Esophagus squamous epithelium (tissue), 5 donors: ENCODE measurements at regions not wholly inside any gene's neighbourhood (a gene's known extent, or its start where the extent isn't known, plus 50 kb on each side); places are given as distances from the start of the nearest gene placed in this dataset.

Source experiments
- DNase-seq: peaks from one replicate; lab custom pipeline; 2025; lab: John Stamatoyannopoulos, UW
- H3K27ac ChIP-seq, 4 donors: fragments of 200-600 bp; sonication (generic); one replicate each; pipeline ENCODE4 v1.5.1; 2016 to 2019; ENCODE audit warnings: mild to moderate bottlenecking in 1 of 4
- H3K27me3 ChIP-seq, 4 donors: fragments of 200-600 bp; sonication (generic); 1 replicate in 3 of 4; 2 replicates in 1 of 4; pipeline versions ENCODE4 v1.5.1 to v1.6.0; 2017 to 2021; ENCODE audit warnings: antibody characterized with exemption in 1 of 4
- H3K36me3 ChIP-seq, 3 donors: fragments of 200-600 bp; sonication (generic); one replicate each; pipeline ENCODE4 v1.5.1; 2016 to 2019
- H3K4me1 ChIP-seq, 3 donors: fragments of 200-600 bp; sonication (generic); one replicate each; pipeline ENCODE4 v1.5.1; 2017 to 2019
- H3K4me3 ChIP-seq, 4 donors: fragments of 200-600 bp; sonication (generic); 1 replicate in 3 of 4; 2 replicates in 1 of 4; pipeline ENCODE4 v1.5.1; 2016 to 2019; ENCODE audit warnings: mild to moderate bottlenecking in 2 of 4, moderate library complexity in 1 of 4
- H3K9me3 ChIP-seq, 3 donors: fragments of 200-600 bp; sonication (generic); one replicate each; pipeline ENCODE4 v1.5.1; 2016 to 2019
- POLR2A ChIP-seq, 4 donors: fragments of 450-650 bp; IDR thresholded peaks; one replicate each; pipeline ENCODE4 v1.6.1; 2017; ENCODE audit warnings: antibody characterized with exemption in 4 of 4, mild to moderate bottlenecking in 4 of 4, moderate library complexity in 3 of 4
- WGBS, 2 donors: methylation state at CpG; one replicate each; pipeline ENCODE4 v1.1.5; 2018; 5-methylcytosine and 5-hydroxymethylcytosine counted together
- intact Hi-C: fragments of 100-400 bp; cut with DNase I; formaldehyde crosslinking; loops from one replicate; pipeline ENCODE4 v1.15.0; 2022
- TF ChIP-seq, protein P1 (sequence below), 6 experiments: fragments of 450-650 bp in 4 of 6; fragments of 200-600 bp in 2 of 6; sonication (generic) in 2 of 6; IDR thresholded peaks; one replicate each; pipeline ENCODE4 v1.5.1; 2016 to 2019; ENCODE audit warnings: antibody characterized with exemption in 6 of 6, mild to moderate bottlenecking in 4 of 6, moderate library complexity in 4 of 6
- donor health status: DM: yes; HTN: yes; CAD: no.

DNA sequence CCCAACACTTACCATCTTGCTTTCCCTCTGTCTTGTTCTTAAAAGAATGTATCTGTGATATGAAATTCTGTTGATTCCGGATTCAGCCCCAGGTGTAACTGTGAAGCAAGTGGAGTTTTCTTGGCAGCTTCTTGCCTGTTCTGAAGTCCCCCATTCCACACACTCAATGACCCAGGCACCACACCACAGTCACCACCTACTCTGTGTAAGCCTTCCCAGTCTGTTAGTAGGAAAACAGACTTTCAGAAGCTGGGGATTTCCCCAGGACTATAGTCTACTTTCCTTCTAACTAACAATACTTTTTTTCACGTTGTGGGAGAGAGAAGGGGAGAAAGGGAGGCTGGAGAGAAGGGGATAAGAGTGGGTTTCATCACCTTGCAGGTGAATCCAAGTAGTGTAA is 299.1 kb upstream of the PROX1 start:
- no peak for TF ChIP-seq POLR2A (IDR thresholded peaks at IDR 0.05)
- TF ChIP-seq, protein P1, sequence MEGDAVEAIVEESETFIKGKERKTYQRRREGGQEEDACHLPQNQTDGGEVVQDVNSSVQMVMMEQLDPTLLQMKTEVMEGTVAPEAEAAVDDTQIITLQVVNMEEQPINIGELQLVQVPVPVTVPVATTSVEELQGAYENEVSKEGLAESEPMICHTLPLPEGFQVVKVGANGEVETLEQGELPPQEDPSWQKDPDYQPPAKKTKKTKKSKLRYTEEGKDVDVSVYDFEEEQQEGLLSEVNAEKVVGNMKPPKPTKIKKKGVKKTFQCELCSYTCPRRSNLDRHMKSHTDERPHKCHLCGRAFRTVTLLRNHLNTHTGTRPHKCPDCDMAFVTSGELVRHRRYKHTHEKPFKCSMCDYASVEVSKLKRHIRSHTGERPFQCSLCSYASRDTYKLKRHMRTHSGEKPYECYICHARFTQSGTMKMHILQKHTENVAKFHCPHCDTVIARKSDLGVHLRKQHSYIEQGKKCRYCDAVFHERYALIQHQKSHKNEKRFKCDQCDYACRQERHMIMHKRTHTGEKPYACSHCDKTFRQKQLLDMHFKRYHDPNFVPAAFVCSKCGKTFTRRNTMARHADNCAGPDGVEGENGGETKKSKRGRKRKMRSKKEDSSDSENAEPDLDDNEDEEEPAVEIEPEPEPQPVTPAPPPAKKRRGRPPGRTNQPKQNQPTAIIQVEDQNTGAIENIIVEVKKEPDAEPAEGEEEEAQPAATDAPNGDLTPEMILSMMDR (IDR thresholded peaks at IDR 0.05), result no peak
- intact Hi-C loops, result no loop called here

GRCh38 chr1:213689260-213689659 is 298.5 kb upstream of the PROX1 start:
- intact Hi-C loops, result no loop called here
- Histone ChIP-seq H3K27me3 (no peaks in the 10 kb centered on the region), H3K4me1 (peaks cover 0 to 28% (median 10%) of the 10 kb centered on the region in 3 donors), H3K4me3 (peak overlapping the region in 1 of 4 donors; percentile 7), H3K9me3 (no peaks in the 10 kb centered on the region), H3K27ac (peak overlapping the region; percentile 34 to 63 (median 55)), H3K36me3 (no peaks in the 10 kb centered on the region)
- TF ChIP-seq, protein P1 (IDR thresholded peaks at IDR 0.05), result no peak
- TF ChIP-seq POLR2A (IDR thresholded peaks at IDR 0.05), result no peak
- WGBS, 2 donors, result 25 to 35% methylated on average over 3 of the region's 3 CpGs
- DNase-seq, result no peak

More for the DNA sequence above, 299.1 kb upstream of the PROX1 start:
- DNase-seq, result no peak
- peak overlapping the region in 1 of 4 donors; percentile 7 for H3K4me3 ChIP-seq
- no peaks in the 10 kb centered on the region for H3K36me3 ChIP-seq
- 25 to 45% methylated on average over 2 of the region's 2 CpGs for WGBS, 2 donors
- no peaks in the 10 kb centered on the region for H3K27me3 ChIP-seq
- no peaks in the 10 kb centered on the region for H3K9me3 ChIP-seq
- peak overlapping the region; percentile 17 to 63 (median 55) for H3K27ac ChIP-seq
- H3K4me1 ChIP-seq, result peaks cover 0 to 28% (median 10%) of the 10 kb centered on the region in 3 donors

- no peaks in the 10 kb centered on the region for H3K9me3 ChIP-seq
- TF ChIP-seq, protein P1 (IDR thresholded peaks at IDR 0.05), result no peak
- no peak for TF ChIP-seq POLR2A (IDR thresholded peaks at IDR 0.05)
- intact Hi-C loops, result no loop called here
- H3K36me3 ChIP-seq, result no peaks in the 10 kb centered on the region
- H3K27me3 ChIP-seq, result no peaks in the 10 kb centered on the region
- H3K27ac ChIP-seq, result peak overlapping the region in 1 of 4 donors; percentile 63
- no peak overlapping the region for H3K4me3 ChIP-seq
- WGBS, 2 donors, result 0 to 64% methylated on average over 1 of the region's 1 CpG
- no peak for DNase-seq
- peaks cover 0 to 28% (median 10%) of the 10 kb centered on the region in 3 donors for H3K4me1 ChIP-seq
Measured at GRCh38 chr1:213690341-213690917, 297.3 kb upstream of the PROX1 start.

- intact Hi-C loops, result no loop called here
- Histone ChIP-seq H3K36me3 (no peaks in the 10 kb centered on the region), H3K4me1 (peaks cover 0 to 15% (median 5%) of the 10 kb centered on the region in 3 donors), H3K9me3 (no peaks in the 10 kb centered on the region), H3K27me3 (no peaks in the 10 kb centered on the region), H3K4me3 (no peak overlapping the region), H3K27ac (no peak overlapping the region)
- TF ChIP-seq, protein P1 (IDR thresholded peaks at IDR 0.05), result no peak
- no peak for TF ChIP-seq POLR2A (IDR thresholded peaks at IDR 0.05)
- 74 to 77% methylated on average over 4 of the region's 4 CpGs for WGBS, 2 donors
- no peak for DNase-seq
Measured at GRCh38 chr1:213692321-213692720, 295.5 kb upstream of the PROX1 start.

- H3K36me3 ChIP-seq, result no peaks in the 10 kb centered on the region
- no peaks in the 10 kb centered on the region for H3K27me3 ChIP-seq
- H3K4me1 ChIP-seq, result peaks cover 0 to 13% (median 5%) of the 10 kb centered on the region in 3 donors
- DNase-seq, result no peak
- H3K9me3 ChIP-seq, result no peaks in the 10 kb centered on the region
- no peak overlapping the region for H3K27ac ChIP-seq
- 42 to 57% methylated on average over 4 of the region's 4 CpGs for WGBS, 2 donors
- TF ChIP-seq, protein P1 (IDR thresholded peaks at IDR 0.05), result no peak
- TF ChIP-seq POLR2A (IDR thresholded peaks at IDR 0.05), result no peak
- intact Hi-C loops, result no loop called here
- H3K4me3 ChIP-seq, result no peak overlapping the region
Measured at GRCh38 chr1:213693864-213694263, 293.9 kb upstream of the PROX1 start.
